Hepatocyte (in vitro differentiated cells): ENCODE measurements at regions not wholly inside any gene's neighbourhood (a gene's known extent, or its start where the extent isn't known, plus 50 kb on each side); places are given as distances from the start of the nearest gene placed in this dataset.

ENCODE experiments used
- EZH2 ChIP-seq: fragments of 200-600 bp; sonication (generic); IDR thresholded peaks from 2 replicates; pipeline ENCODE4 v1.6.1; 2016; ENCODE audit warnings: antibody characterized with exemption, mild to moderate bottlenecking, borderline replicate concordance
- EZH2phosphoT487 ChIP-seq: fragments of 200-600 bp; sonication (generic); IDR thresholded peaks from one replicate; pipeline ENCODE4 v1.6.1; 2018; ENCODE audit warnings: antibody characterized with exemption, mild to moderate bottlenecking, low read depth, moderate library complexity; ENCODE audit not compliant: unreplicated experiment, severe bottlenecking
- TF ChIP-seq, protein P1 (sequence below): fragments of 200-600 bp; sonication (generic); IDR thresholded peaks from 2 replicates; pipeline ENCODE4 v1.5.1; 2016; ENCODE audit warnings: antibody characterized with exemption, mild to moderate bottlenecking; ENCODE audit not compliant: poor library complexity

DNA sequence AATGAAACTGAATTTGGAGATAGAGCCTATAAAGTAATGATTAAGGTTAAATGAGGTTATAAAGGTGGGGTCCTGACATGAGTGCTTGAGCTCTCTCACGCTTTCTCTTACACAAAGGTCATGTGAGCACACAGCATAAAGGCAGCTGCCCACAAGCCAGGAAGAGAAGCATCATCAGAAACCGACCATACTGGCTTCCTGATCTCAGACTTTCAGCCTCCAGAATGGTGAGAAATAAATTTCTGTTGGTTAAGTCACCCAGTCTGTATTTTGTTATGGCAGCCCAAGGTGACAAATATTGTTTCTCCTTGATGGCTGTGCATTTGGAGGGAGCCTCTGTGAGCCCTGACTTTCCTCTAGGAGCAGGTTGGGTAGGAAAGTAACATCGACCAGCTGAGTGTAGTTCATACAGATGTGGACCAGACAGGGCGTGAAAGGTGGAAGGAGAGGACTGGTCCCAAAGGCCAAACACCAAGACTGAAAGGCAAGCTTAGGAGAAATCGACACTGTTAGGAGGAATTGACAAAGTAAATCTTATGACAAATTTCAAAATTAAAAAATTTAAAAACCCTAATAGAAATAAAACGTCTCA, 97.6 kb upstream of the SLC38A2 start:
- TF ChIP-seq, protein P1, sequence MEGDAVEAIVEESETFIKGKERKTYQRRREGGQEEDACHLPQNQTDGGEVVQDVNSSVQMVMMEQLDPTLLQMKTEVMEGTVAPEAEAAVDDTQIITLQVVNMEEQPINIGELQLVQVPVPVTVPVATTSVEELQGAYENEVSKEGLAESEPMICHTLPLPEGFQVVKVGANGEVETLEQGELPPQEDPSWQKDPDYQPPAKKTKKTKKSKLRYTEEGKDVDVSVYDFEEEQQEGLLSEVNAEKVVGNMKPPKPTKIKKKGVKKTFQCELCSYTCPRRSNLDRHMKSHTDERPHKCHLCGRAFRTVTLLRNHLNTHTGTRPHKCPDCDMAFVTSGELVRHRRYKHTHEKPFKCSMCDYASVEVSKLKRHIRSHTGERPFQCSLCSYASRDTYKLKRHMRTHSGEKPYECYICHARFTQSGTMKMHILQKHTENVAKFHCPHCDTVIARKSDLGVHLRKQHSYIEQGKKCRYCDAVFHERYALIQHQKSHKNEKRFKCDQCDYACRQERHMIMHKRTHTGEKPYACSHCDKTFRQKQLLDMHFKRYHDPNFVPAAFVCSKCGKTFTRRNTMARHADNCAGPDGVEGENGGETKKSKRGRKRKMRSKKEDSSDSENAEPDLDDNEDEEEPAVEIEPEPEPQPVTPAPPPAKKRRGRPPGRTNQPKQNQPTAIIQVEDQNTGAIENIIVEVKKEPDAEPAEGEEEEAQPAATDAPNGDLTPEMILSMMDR, result no peak
- TF ChIP-seq EZH2 (no peak), EZH2phosphoT487 (no peak)
